Right cardiac atrium (tissue), 5 donors: ENCODE measurements at regions not wholly inside any gene's neighbourhood (a gene's known extent, or its start where the extent isn't known, plus 50 kb on each side); places are given as distances from the start of the nearest gene placed in this dataset.
"Not testable (repeated sequence)": the region's sequence is repeated elsewhere in the genome, so short reads cannot be mapped to it uniquely, and the experiment has no call there.

Experiments used
- ATAC-seq, 2 donors: fragments of 200-7000 bp; cut with Tn5 transposase; one replicate each; pipeline versions ENCODE4 v1.8.0 to v1.9.1; 2020; ENCODE audit warnings: moderate library complexity in 2 of 2, mild to moderate bottlenecking in 1 of 2
- DNase-seq, 3 donors: peaks; one replicate each; pipeline ENCODE4 v3.0.0-alpha.2; 2020
- H3K27ac ChIP-seq: one replicate; pipeline ENCODE4 v1.5.1; 2013; ENCODE audit warnings: mild to moderate bottlenecking, low read length, control low read depth, moderate library complexity
- H3K27me3 ChIP-seq: one replicate; pipeline ENCODE4 v1.6.1; 2013; ENCODE audit not compliant: control insufficient read depth, insufficient read depth
- H3K4me1 ChIP-seq: one replicate; pipeline ENCODE4 v1.6.1; 2013; ENCODE audit warnings: low read length; ENCODE audit not compliant: control insufficient read depth, insufficient read depth
- H3K4me3 ChIP-seq: one replicate; pipeline ENCODE4 v1.5.1; 2013; ENCODE audit warnings: low read length, control low read depth
- H3K9me3 ChIP-seq: one replicate; pipeline ENCODE4 v1.6.1; 2013; ENCODE audit warnings: low read length; ENCODE audit not compliant: control insufficient read depth
- WGBS: extraction: QIAGEN DNeasy Blood & Tissue Kit; methylation state at CpG from one replicate; pipeline ENCODE4 v1.1.7; 2013; 5-methylcytosine and 5-hydroxymethylcytosine counted together
- intact Hi-C, 4 donors: fragments of 100-400 bp; cut with DNase I; formaldehyde crosslinking; loops; one replicate each; pipeline versions ENCODE4 v1.11.0 to v1.14.0; 2022 to 2023
- donor health status: healthy with polysubstance abuse.
- donor health status: DM: no; HTN: yes; CAD: no.
- donor health status: DM: no; HTN: no; CAD: no.
- donor health status: DM: no; HTN: yes; CAD: no; lungs with severe emphysema.
- donor health status: DM: yes; HTN: yes; CAD: no.

DNA sequence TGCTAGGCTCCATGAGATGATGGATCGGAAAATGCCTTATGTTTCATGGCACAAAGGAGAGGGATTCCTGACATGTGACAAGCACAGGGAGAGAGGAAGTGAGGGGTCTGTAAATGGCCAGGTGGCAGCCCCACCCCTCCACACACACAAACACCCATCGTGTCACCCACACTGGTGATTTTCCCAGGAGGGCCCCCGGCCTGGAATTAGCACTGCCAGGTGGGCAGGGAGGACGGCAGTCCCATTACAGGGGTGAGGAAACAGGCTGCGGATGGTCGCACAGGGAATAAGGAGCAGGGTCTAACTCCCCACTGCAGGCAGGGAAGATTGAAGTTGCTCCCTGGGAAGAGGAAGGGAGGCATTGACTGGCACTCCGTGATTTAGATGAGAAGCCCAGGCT, 395.3 kb upstream of the ZNF337 start:
- 75% methylated on average over 7 of the region's 7 CpGs for WGBS
- intact Hi-C loops, H3K9me3 ChIP-seq, H3K4me1 ChIP-seq, H3K4me3 ChIP-seq, H3K27ac ChIP-seq, ATAC-seq, DNase-seq, H3K27me3 ChIP-seq: not testable (repeated sequence)

DNA sequence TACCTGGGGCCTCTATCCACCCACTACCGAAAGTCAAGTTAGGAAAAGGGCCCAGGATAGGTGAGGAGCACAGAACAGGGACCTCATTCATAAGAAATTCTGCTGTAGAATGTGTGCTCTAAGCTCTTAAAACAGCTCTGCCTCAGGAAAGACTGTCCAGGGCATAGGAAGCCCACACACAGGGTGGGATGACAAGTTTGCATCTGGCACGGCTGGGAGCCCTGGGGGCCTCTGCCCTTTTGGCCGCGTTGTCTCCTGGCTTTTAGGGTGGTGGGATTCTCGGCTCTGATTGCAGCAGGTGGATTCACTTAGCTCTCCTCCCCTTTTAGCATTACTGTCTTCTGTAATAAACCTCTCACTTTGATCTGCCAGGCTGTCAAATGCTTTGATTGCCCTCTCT, 389.5 kb upstream of the ZNF337 start:
- H3K4me1 ChIP-seq, intact Hi-C loops, H3K9me3 ChIP-seq, ATAC-seq, H3K4me3 ChIP-seq, DNase-seq, H3K27ac ChIP-seq, H3K27me3 ChIP-seq: not testable (repeated sequence)
- 68% methylated on average over 4 of the region's 5 CpGs for WGBS

- 82% methylated on average over 4 of the region's 4 CpGs for WGBS
- DNase-seq, H3K27ac ChIP-seq, intact Hi-C loops, H3K4me3 ChIP-seq, ATAC-seq, H3K4me1 ChIP-seq, H3K27me3 ChIP-seq, H3K9me3 ChIP-seq: not testable (repeated sequence)
These were observed 377.3 kb upstream of the ZNF337 start for GRCh38 chr20:26073972-26074371.

DNA sequence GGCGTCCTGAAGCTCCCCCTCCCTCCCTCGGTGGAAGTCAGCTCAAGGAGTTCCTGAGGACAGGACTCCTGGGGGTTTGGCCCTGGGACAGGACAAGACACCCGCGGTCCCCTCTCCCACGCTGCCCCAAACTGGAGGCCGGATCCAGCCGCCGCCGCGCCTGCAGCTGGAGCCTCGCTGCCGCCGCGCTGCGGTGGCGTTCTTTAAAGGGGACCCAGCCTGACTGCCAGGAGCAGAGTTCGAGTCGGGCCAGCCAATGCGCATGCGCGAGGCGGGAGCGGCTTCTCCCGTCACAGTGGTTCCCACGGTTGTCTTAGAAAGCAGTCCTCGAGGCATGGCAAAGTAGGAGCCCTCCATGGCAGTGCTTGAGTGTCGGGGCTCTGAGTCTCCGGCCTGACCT, 362.7 kb upstream of the ZNF337 start:
- intact Hi-C loops, H3K27me3 ChIP-seq, DNase-seq, ATAC-seq, H3K27ac ChIP-seq, H3K9me3 ChIP-seq, H3K4me1 ChIP-seq, H3K4me3 ChIP-seq: not testable (repeated sequence)
- no CpG with 5 or more reads among the region's 28 CpGs for WGBS

DNA sequence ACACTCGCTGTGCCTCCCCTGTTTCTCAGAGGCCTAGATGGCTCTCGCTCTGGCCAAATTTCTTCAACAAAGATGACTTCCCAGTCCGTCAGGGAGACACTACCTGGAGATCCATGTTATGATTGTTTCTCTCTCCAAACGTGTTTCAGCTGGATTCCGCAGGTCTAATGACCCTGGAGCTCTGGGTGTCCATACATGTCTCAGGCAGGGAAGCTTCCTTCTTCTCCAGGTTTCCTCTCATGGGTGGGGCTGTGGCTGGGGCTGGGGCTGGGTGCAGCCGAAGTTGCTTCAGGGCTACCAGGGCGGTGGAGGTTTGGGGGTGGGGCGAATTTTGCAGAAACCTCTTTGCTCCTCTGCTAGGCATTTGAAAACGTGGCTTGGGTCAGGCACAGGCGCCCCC, 361.8 kb upstream of the ZNF337 start:
- H3K9me3 ChIP-seq, H3K27ac ChIP-seq, H3K4me3 ChIP-seq, H3K27me3 ChIP-seq, H3K4me1 ChIP-seq, intact Hi-C loops, ATAC-seq, DNase-seq: not testable (repeated sequence)
- no CpG with 5 or more reads among the region's 10 CpGs for WGBS

DNA sequence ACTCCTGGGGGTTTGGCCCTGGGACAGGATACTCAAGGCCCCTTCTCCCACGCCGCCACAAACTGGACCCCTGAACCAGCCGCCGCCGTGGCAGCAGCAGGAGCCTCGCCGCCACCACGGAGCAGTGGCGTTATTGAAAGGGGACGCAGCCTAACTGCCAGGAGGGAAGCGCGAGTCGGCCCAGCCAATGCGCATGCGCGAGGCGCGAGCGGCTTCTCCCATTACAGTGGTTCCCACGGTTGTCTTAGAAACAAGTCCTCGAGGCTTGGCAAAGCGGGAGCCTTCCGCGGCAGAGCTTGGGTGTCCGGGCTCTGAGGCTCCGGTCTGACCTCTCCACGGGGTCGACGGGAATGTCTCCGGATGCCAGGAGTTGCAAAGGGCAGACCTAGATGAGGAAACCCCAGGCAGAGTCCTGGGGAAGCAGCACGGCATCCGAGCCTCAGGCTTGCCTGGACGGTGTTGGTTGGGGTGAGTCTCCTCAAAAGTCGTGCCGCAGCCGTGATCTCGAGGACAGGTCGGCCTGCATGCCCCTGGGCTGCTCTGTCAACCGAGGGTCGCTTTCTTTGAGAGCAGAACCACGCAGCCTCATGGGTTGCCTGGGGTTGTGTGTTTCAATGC, 360.6 kb upstream of the ZNF337 start:
- H3K4me3 ChIP-seq, H3K9me3 ChIP-seq, H3K4me1 ChIP-seq, H3K27ac ChIP-seq, intact Hi-C loops, H3K27me3 ChIP-seq, DNase-seq: not testable (repeated sequence)
- no CpG with 5 or more reads among the region's 41 CpGs for WGBS
- ATAC-seq, result peak; percentile 40 to 85

- H3K9me3 ChIP-seq, intact Hi-C loops, H3K4me3 ChIP-seq, ATAC-seq, DNase-seq, H3K27me3 ChIP-seq, H3K27ac ChIP-seq, H3K4me1 ChIP-seq: not testable (repeated sequence)
- 98% methylated on average over 2 of the region's 4 CpGs for WGBS
These were observed 329.1 kb upstream of the ZNF337 start for GRCh38 chr20:26025792-26026191.

- not testable (repeated sequence) for H3K27me3 ChIP-seq
These were observed 314.3 kb upstream of the ZNF337 start for GRCh38 chr20:26010942-26011276.

GRCh38 chr20:26010224-26010941, 313.7 kb upstream of the ZNF337 start:
- 4% methylated on average over 10 of the region's 13 CpGs for WGBS

More at GRCh38 chr20:26010942-26011276, 314.3 kb upstream of the ZNF337 start:
- DNase-seq, H3K9me3 ChIP-seq, H3K4me1 ChIP-seq, intact Hi-C loops, H3K27ac ChIP-seq, H3K4me3 ChIP-seq: not testable (repeated sequence)
- WGBS, result no CpG with 5 or more reads among the region's 6 CpGs
- ATAC-seq, result peak; percentile 64 to 76

GRCh38 chr20:26009402-26010223, 313.0 kb upstream of the ZNF337 start:
- DNase-seq (peak; percentile 93 to 98 (median 96)), ATAC-seq (peak in 1 of 2 donors; percentile 34)
- WGBS, result 25% methylated on average over 39 of the region's 39 CpGs
- H3K9me3 ChIP-seq, H3K4me1 ChIP-seq, H3K27me3 ChIP-seq, intact Hi-C loops: not testable (repeated sequence)
- peak overlapping the region; percentile 99 for H3K27ac ChIP-seq
- H3K4me3 ChIP-seq, result peak overlapping the region; percentile 70

More at GRCh38 chr20:26010224-26010941, 313.7 kb upstream of the ZNF337 start:
- ATAC-seq, H3K9me3 ChIP-seq, intact Hi-C loops, H3K27me3 ChIP-seq, H3K4me1 ChIP-seq: not testable (repeated sequence)
- peak in 1 of 3 donors; percentile 31 for DNase-seq
- H3K27ac ChIP-seq, result peak overlapping the region; percentile 99
- peak overlapping the region; percentile 70 for H3K4me3 ChIP-seq

GRCh38 chr20:26008026-26008425, 311.4 kb upstream of the ZNF337 start:
- DNase-seq, intact Hi-C loops, H3K27ac ChIP-seq, H3K4me1 ChIP-seq, ATAC-seq, H3K27me3 ChIP-seq, H3K9me3 ChIP-seq, H3K4me3 ChIP-seq: not testable (repeated sequence)
- WGBS, result 96% methylated on average over 9 of the region's 9 CpGs
